ENCODE measurements at regions not wholly inside any gene's neighbourhood (a gene's known extent, or its start where the extent isn't known, plus 50 kb on each side); places are given as distances from the start of the nearest gene placed in this dataset.

GRCh38 chr20:10924644-10925201 lies 250.9 kb upstream of the JAG1 start:
- Mint-ChIP-seq H3K27me3 (ENCODE audit: low read depth) (no peaks in the 10 kb centered on the region), H3K27ac (ENCODE audit: unreplicated experiment) (peak overlapping the region; percentile 78), H3K4me3 (ENCODE audit: unreplicated experiment) (no peak overlapping the region), H3K36me3 (ENCODE audit: low read depth) (peaks cover 2% of the 10 kb centered on the region), H3K9me3 (ENCODE audit: low read depth) (peaks cover 2% of the 10 kb centered on the region), H3K4me1 (ENCODE audit: low read depth) (peaks cover 86% of the 10 kb centered on the region)
- TF ChIP-seq CTCF (IDR thresholded peaks at IDR 0.05): no peak
- DNase-seq (ENCODE audit: low spot score): no peak

- H3K27ac Mint-ChIP-seq (ENCODE audit: unreplicated experiment): no peak overlapping the region
- H3K4me1 Mint-ChIP-seq (ENCODE audit: low read depth): peaks cover 76% of the 10 kb centered on the region
- no peak for DNase-seq (ENCODE audit: low spot score)
Observed at GRCh38 chr20:10925767-10926166, 252.0 kb upstream of the JAG1 start.

GRCh38 chr20:10927011-10927583 lies 253.3 kb upstream of the JAG1 start:
- H3K9me3 Mint-ChIP-seq (ENCODE audit: low read depth): peaks cover 17% of the 10 kb centered on the region
- peak overlapping the region; percentile 42 for H3K27ac Mint-ChIP-seq (ENCODE audit: unreplicated experiment)
- peaks cover 67% of the 10 kb centered on the region for H3K4me1 Mint-ChIP-seq (ENCODE audit: low read depth)
- no peak overlapping the region for H3K4me3 Mint-ChIP-seq (ENCODE audit: unreplicated experiment)
- H3K27me3 Mint-ChIP-seq (ENCODE audit: low read depth): no peaks in the 10 kb centered on the region
- no peak for DNase-seq (ENCODE audit: low spot score)
- TF ChIP-seq CTCF (IDR thresholded peaks at IDR 0.05): no peak
- peaks cover 6% of the 10 kb centered on the region for H3K36me3 Mint-ChIP-seq (ENCODE audit: low read depth)

More at GRCh38 chr20:10925767-10926166, 252.0 kb upstream of the JAG1 start:
- Mint-ChIP-seq H3K27me3 (ENCODE audit: low read depth) (no peaks in the 10 kb centered on the region), H3K4me3 (ENCODE audit: unreplicated experiment) (no peak overlapping the region), H3K36me3 (ENCODE audit: low read depth) (peaks cover 4% of the 10 kb centered on the region), H3K9me3 (ENCODE audit: low read depth) (peaks cover 8% of the 10 kb centered on the region)
- TF ChIP-seq CTCF (IDR thresholded peaks at IDR 0.05): no peak

GRCh38 chr20:10927936-10928840 lies 254.4 kb upstream of the JAG1 start:
- DNase-seq (ENCODE audit: low spot score): no peak
- H3K36me3 Mint-ChIP-seq (ENCODE audit: low read depth): peaks cover 6% of the 10 kb centered on the region
- peak overlapping the region; percentile 52 for H3K27ac Mint-ChIP-seq (ENCODE audit: unreplicated experiment)
- H3K4me1 Mint-ChIP-seq (ENCODE audit: low read depth): peaks cover 56% of the 10 kb centered on the region
- no peak for TF ChIP-seq CTCF (IDR thresholded peaks at IDR 0.05)
- H3K9me3 Mint-ChIP-seq (ENCODE audit: low read depth): peaks cover 22% of the 10 kb centered on the region
- no peaks in the 10 kb centered on the region for H3K27me3 Mint-ChIP-seq (ENCODE audit: low read depth)
- H3K4me3 Mint-ChIP-seq (ENCODE audit: unreplicated experiment): no peak overlapping the region

- H3K36me3 Mint-ChIP-seq (ENCODE audit: low read depth): peaks cover 6% of the 10 kb centered on the region
- no peak overlapping the region for H3K4me3 Mint-ChIP-seq (ENCODE audit: unreplicated experiment)
- no peaks in the 10 kb centered on the region for H3K27me3 Mint-ChIP-seq (ENCODE audit: low read depth)
- TF ChIP-seq CTCF (IDR thresholded peaks at IDR 0.05): no peak
- no peak for DNase-seq (ENCODE audit: low spot score)
- H3K27ac Mint-ChIP-seq (ENCODE audit: unreplicated experiment): peak overlapping the region; percentile 52
- H3K4me1 Mint-ChIP-seq (ENCODE audit: low read depth): peaks cover 49% of the 10 kb centered on the region
- peaks cover 22% of the 10 kb centered on the region for H3K9me3 Mint-ChIP-seq (ENCODE audit: low read depth)
Observed at GRCh38 chr20:10928841-10929421, 255.1 kb upstream of the JAG1 start.
